ENCODE measurements at regions not wholly inside any gene's neighbourhood (a gene's known extent, or its start where the extent isn't known, plus 50 kb on each side); places are given as distances from the start of the nearest gene placed in this dataset.

DNA sequence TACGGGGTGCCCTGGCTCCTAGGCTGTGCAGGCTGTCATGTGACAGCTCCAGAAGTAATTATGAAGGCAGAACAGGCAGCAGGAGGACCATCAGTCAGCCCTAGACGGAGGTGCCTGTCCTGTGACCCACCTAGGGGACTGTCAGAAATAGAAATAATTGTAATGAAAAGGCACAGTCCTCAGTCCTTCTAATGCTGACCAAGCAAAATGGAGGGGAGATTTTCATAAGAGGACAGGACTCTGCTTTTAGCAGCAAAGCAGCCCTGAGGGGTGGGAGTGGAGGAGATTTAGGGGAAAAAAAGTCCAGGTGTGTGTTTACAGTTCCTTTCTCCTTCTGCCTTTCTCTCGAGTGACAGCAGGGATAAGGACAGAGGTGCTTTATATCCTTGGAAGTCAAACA is 108.3 kb upstream of the KIRREL3 start:
- TF ChIP-seq CTCF (IDR thresholded peaks at IDR 0.05) (no peak), POLR2A (IDR thresholded peaks at IDR 0.05) (no peak), POLR2AphosphoS5 (IDR thresholded peaks at IDR 0.05) (no peak)

All from prostate gland (tissue), 2 donors.